ENCODE measurements at regions not wholly inside any gene's neighbourhood (a gene's known extent, or its start where the extent isn't known, plus 50 kb on each side); places are given as distances from the start of the nearest gene placed in this dataset.

GRCh38 chr4:28296239-28296638 is 1435.6 kb downstream of the STIM2 start:
- TF ChIP-seq CTCF (IDR thresholded peaks at IDR 0.05), result no peak
- TF ChIP-seq POLR2A (IDR thresholded peaks at IDR 0.05), result no peak
